K562 (cell line): ENCODE measurements at regions not wholly inside any gene's neighbourhood (a gene's known extent, or its start where the extent isn't known, plus 50 kb on each side); places are given as distances from the start of the nearest gene placed in this dataset.
A peak's percentile ranks its signal among the peaks of the same experiment; 100 is the strongest.

Source experiments
- ARHGAP35 ChIP-seq: fragments of 450-650 bp; IDR thresholded peaks from 2 replicates; pipeline ENCODE4 v1.6.1; 2018; ENCODE audit not compliant: partially characterized antibody
- ATF1 ChIP-seq, 2 experiments: fragments of 450-650 bp in 1 of 2; IDR thresholded peaks; 2 replicates each; pipeline ENCODE4 v1.6.1; 2016; ENCODE audit warnings: missing compliant biosample characterization in 1 of 2, missing genetic modification characterization in 1 of 2
- CBFB ChIP-seq: sonication (generic); formaldehyde crosslinking; IDR thresholded peaks from 2 replicates; pipeline ENCODE4 v1.4.0; 2020; ENCODE audit warnings: mild to moderate bottlenecking, missing genetic modification reagents
- CXXC5 ChIP-seq: fragments of 250-450 bp; sonication (Bioruptor Pico); IDR thresholded peaks from 2 replicates; pipeline ENCODE4 v1.8.0; 2022; ENCODE audit warnings: inconsistent platforms, mild to moderate bottlenecking, moderate library complexity
- EHMT2 ChIP-seq: fragments of 450-650 bp; IDR thresholded peaks from 2 replicates; pipeline ENCODE4 v1.6.1; 2018; ENCODE audit warnings: antibody characterized with exemption
- FOXP4 ChIP-seq: sonication (generic); formaldehyde crosslinking; IDR thresholded peaks from 2 replicates; pipeline ENCODE4 v1.8.0; 2022; ENCODE audit warnings: mild to moderate bottlenecking, missing genetic modification reagents, borderline replicate concordance
- GABPA ChIP-seq: fragments of 200-800 bp; sonication (Bioruptor generic); conservative IDR thresholded peaks from 2 replicates; pipeline ENCODE4 v1.6.1; 2016; ENCODE audit warnings: low read depth, missing genetic modification characterization, missing compliant biosample characterization
- GABPB1 ChIP-seq: sonication (generic); formaldehyde crosslinking; IDR thresholded peaks from 2 replicates; pipeline ENCODE4 v1.8.0; 2022; ENCODE audit warnings: mild to moderate bottlenecking, missing genetic modification reagents
- GTF2A2 ChIP-seq: IDR thresholded peaks from 2 replicates; pipeline ENCODE4 v1.6.1; 2016; ENCODE audit warnings: mild to moderate bottlenecking, missing genetic modification characterization, missing compliant biosample characterization
- KHSRP ChIP-seq: fragments of 450-650 bp; IDR thresholded peaks from 2 replicates; pipeline ENCODE4 v1.6.1; 2017
- KLF13 ChIP-seq: fragments of 450-650 bp; IDR thresholded peaks from 2 replicates; pipeline ENCODE4 v1.6.1; 2016; ENCODE audit warnings: missing genetic modification characterization, low read depth, mild to moderate bottlenecking, missing compliant biosample characterization, moderate library complexity, borderline replicate concordance
- LCOR ChIP-seq: sonication (generic); formaldehyde crosslinking; IDR thresholded peaks from 2 replicates; pipeline ENCODE4 v1.8.0; 2022; ENCODE audit warnings: mild to moderate bottlenecking, missing genetic modification reagents
- MAFK ChIP-seq: IDR thresholded peaks from 2 replicates; pipeline ENCODE4 v1.6.1; 2011; ENCODE audit warnings: low read length, improper control_type of control experiment
- MCM2 ChIP-seq: fragments of 450-650 bp; IDR thresholded peaks from 2 replicates; pipeline ENCODE4 v1.6.1; 2017; ENCODE audit warnings: low read depth, mild to moderate bottlenecking
- NCOR1 ChIP-seq: fragments of 450-650 bp; IDR thresholded peaks from 2 replicates; pipeline ENCODE4 v1.6.1; 2016; ENCODE audit warnings: mild to moderate bottlenecking, moderate library complexity
- NR2F6 ChIP-seq: fragments of 450-650 bp; formaldehyde crosslinking; IDR thresholded peaks from 2 replicates; pipeline ENCODE4 v1.4.0; 2020; ENCODE audit warnings: mild to moderate bottlenecking
- PKNOX1 ChIP-seq: fragments of 450-650 bp; IDR thresholded peaks from 2 replicates; pipeline ENCODE4 v1.6.1; 2016
- POLR2AphosphoS2 ChIP-seq: IDR thresholded peaks from 2 replicates; pipeline ENCODE4 v1.6.1; 2012; ENCODE audit warnings: low read length, improper control_type of control experiment
- PRMT5 ChIP-seq: sonication (generic); formaldehyde crosslinking; IDR thresholded peaks from 2 replicates; pipeline ENCODE4 v1.5.0; 2020; ENCODE audit warnings: missing genetic modification reagents
- RAD51 ChIP-seq: fragments of 450-650 bp; IDR thresholded peaks from 2 replicates; pipeline ENCODE4 v1.7.1; 2016; ENCODE audit warnings: low read depth, mild to moderate bottlenecking, borderline replicate concordance
- ZNF121 ChIP-seq: sonication (generic); formaldehyde crosslinking; conservative IDR thresholded peaks from 2 replicates; pipeline ENCODE4 v1.8.0; 2022; ENCODE audit warnings: missing genetic modification reagents
- ZNF232 ChIP-seq: sonication (generic); formaldehyde crosslinking; IDR thresholded peaks from 2 replicates; pipeline ENCODE4 v1.8.0; 2022; ENCODE audit warnings: mild to moderate bottlenecking, missing genetic modification reagents
- ZNF253 ChIP-seq: fragments of 250-450 bp; sonication (Bioruptor Pico); conservative IDR thresholded peaks from 2 replicates; pipeline ENCODE4 v1.6.1; 2021; ENCODE audit warnings: mild to moderate bottlenecking
- ZNF263 ChIP-seq: sonication (generic); formaldehyde crosslinking; IDR thresholded peaks from 2 replicates; pipeline ENCODE4 v1.8.0; 2022; ENCODE audit warnings: mild to moderate bottlenecking, missing genetic modification reagents, borderline replicate concordance
- ZNF280B ChIP-seq: fragments of 250-450 bp; sonication (Bioruptor Pico); IDR thresholded peaks from 2 replicates; pipeline ENCODE4 v1.5.1; 2021; ENCODE audit warnings: mild to moderate bottlenecking

- TF ChIP-seq ZNF121 (CRISPR knock-in tag) (no peak), CXXC5 (CRISPR knock-in tag) (no peak), PRMT5 (CRISPR knock-in tag) (no peak), ZNF263 (CRISPR knock-in tag) (no peak), PKNOX1 (peak; percentile 12; the same call in 1 of the 2 replicates), MAFK (no peak), ZNF280B (CRISPR knock-in tag) (no peak), ZNF232 (CRISPR knock-in tag) (no peak), NR2F6 (CRISPR knock-in tag) (no peak), CBFB (CRISPR knock-in tag) (no peak), ZNF253 (CRISPR knock-in tag) (no peak), KLF13 (tag) (no peak), ATF1 (CRISPR knock-in tag; IDR thresholded peaks at IDR 0.05) (no peak), ATF1 (tag; IDR thresholded peaks at IDR 0.05) (no peak), NCOR1 (peak; percentile 80), RAD51 (no peak), GABPA (peak; percentile 40; the same call in 1 of the 2 replicates), ARHGAP35 (no peak), FOXP4 (CRISPR knock-in tag) (peak; percentile 78; the same call in 1 of the 2 replicates), POLR2AphosphoS2 (no peak), GABPB1 (no peak), KHSRP (no peak), MCM2 (no peak), EHMT2 (no peak), LCOR (CRISPR knock-in tag) (peak; percentile 58; the same call in 1 of the 2 replicates), GTF2A2 (no peak)
Observed at GRCh38 chrX:15947648-15948317, 93.2 kb upstream of the AP1S2 start (continued).
